H1 (cell line): ENCODE measurements at regions not wholly inside any gene's neighbourhood (a gene's known extent, or its start where the extent isn't known, plus 50 kb on each side); places are given as distances from the start of the nearest gene placed in this dataset.

Experiments used
- CTCF ChIA-PET: fragments of 300-600 bp; sonication (Branson Sonifier 250); formaldehyde crosslinking; loops from one replicate; lab custom pipeline; 2021; ENCODE audit not compliant: partially characterized antibody; lab: Charles Lee
- POLR2A ChIA-PET: fragments of 300-600 bp; sonication (Branson Sonifier 250); formaldehyde crosslinking; loops from one replicate; lab custom pipeline; 2021; ENCODE audit warnings: inconsistent platforms; ENCODE audit not compliant: partially characterized antibody; lab: Charles Lee
- DNase-seq, 2 experiments: peaks; one replicate each; pipeline versions ENCODE4 v3.0.0 to v3.0.0-alpha.2; 2010 to 2022; ENCODE audit warnings: low spot score in 2 of 2, low read depth in 1 of 2, mixed read lengths in 1 of 2
- FAIRE-seq: peaks from 2 replicates; lab custom pipeline; 2011; peaks lifted over from hg19 to GRCh38; lab: Jason Lieb, UNC
- H2AFZ ChIP-seq: 2 replicates; pipeline ENCODE4 v1.8.1; 2012; ENCODE audit warnings: low read length, inconsistent platforms
- H2AK5ac ChIP-seq: 2 replicates; pipeline ENCODE4 v1.6.1; 2013; ENCODE audit warnings: low read depth, low read length
- H2BK120ac ChIP-seq: replicated peaks from 2 replicates; pipeline ENCODE3; 2013; ENCODE audit warnings: low read depth, low read length, inconsistent platforms
- H2BK12ac ChIP-seq: 2 replicates; pipeline ENCODE4 v1.6.1; 2013; ENCODE audit warnings: low read depth, low read length
- H2BK15ac ChIP-seq: 2 replicates; pipeline ENCODE4 v1.6.1; 2013; ENCODE audit warnings: low read length
- H2BK20ac ChIP-seq: 2 replicates; pipeline ENCODE4 v1.6.1; 2013; ENCODE audit warnings: low read length
- H2BK5ac ChIP-seq: 2 replicates; pipeline ENCODE4 v1.6.1; 2013; ENCODE audit warnings: low read depth, low read length
- H3K14ac ChIP-seq: 2 replicates; pipeline ENCODE4 v1.6.1; 2013; ENCODE audit warnings: inconsistent platforms; ENCODE audit not compliant: insufficient read length
- H3K18ac ChIP-seq: 2 replicates; pipeline ENCODE4 v1.6.1; 2013; ENCODE audit warnings: low read length; ENCODE audit errors: extremely low read depth
- H3K23ac ChIP-seq: 2 replicates; pipeline ENCODE4 v1.6.1; 2013; ENCODE audit warnings: inconsistent platforms; ENCODE audit not compliant: insufficient read length
- H3K23me2 ChIP-seq: 2 replicates; pipeline ENCODE4 v1.6.1; 2013; ENCODE audit warnings: low read depth, low read length
- H3K27ac ChIP-seq: 2 replicates; pipeline ENCODE4 v1.6.1; 2011; ENCODE audit warnings: low read depth, low read length, inconsistent platforms
- H3K27me3 ChIP-seq, 4 experiments: replicated peaks in 1 of 4; 1 replicate in 1 of 4; 2 replicates in 3 of 4; pipeline versions ENCODE4 v1.6.1 to v1.8.1; 2011 to 2013; ENCODE audit warnings: low read length in 3 of 4, mild to moderate bottlenecking in 3 of 4, inconsistent platforms in 2 of 4, mixed read lengths in 2 of 4, moderate library complexity in 1 of 4; ENCODE audit not compliant: control insufficient read depth in 3 of 4, insufficient read depth in 3 of 4; ENCODE audit errors: extremely low read depth in 1 of 4
- H3K36me3 ChIP-seq, 4 experiments: 2 replicates each; pipeline versions ENCODE4 v1.6.1 to v1.8.1; 2011 to 2013; ENCODE audit warnings: mild to moderate bottlenecking in 4 of 4, low read length in 3 of 4, moderate library complexity in 2 of 4, control low read depth in 1 of 4, inconsistent platforms in 1 of 4; ENCODE audit not compliant: insufficient read depth in 4 of 4, control insufficient read depth in 2 of 4
- H3K4ac ChIP-seq: replicated peaks from 2 replicates; pipeline ENCODE3; 2013; ENCODE audit warnings: low read length, low read depth, mixed read lengths, inconsistent platforms; ENCODE audit not compliant: insufficient read length
- H3K4me1 ChIP-seq, 4 experiments: replicated peaks in 1 of 4; 1 replicate in 1 of 4; 2 replicates in 3 of 4; pipeline versions ENCODE4 v1.6.1 to v1.8.1; 2011 to 2013; ENCODE audit warnings: low read length in 3 of 4, inconsistent platforms in 2 of 4, mixed read lengths in 1 of 4; ENCODE audit not compliant: insufficient read depth in 4 of 4, control insufficient read depth in 3 of 4
- H3K4me2 ChIP-seq, 2 experiments: 2 replicates each; pipeline versions ENCODE4 v1.6.1 to v1.8.1; 2011 to 2013; ENCODE audit warnings: low read depth in 2 of 2, low read length in 2 of 2, control low read depth in 1 of 2, inconsistent platforms in 1 of 2, mild to moderate bottlenecking in 1 of 2; ENCODE audit not compliant: insufficient read depth in 1 of 2
- H3K4me3 ChIP-seq, 4 experiments: fragments of 200-600, 300-600 bp in 1 of 4; sonication (generic), shearing (Covaris generic), sonication (Bioruptor Twin) in 1 of 4; 2 replicates each; pipeline versions ENCODE4 v1.5.1 to v1.8.1; 2011 to 2016; ENCODE audit warnings: low read length in 4 of 4, low read depth in 3 of 4, control low read depth in 2 of 4, inconsistent platforms in 2 of 4, mild to moderate bottlenecking in 2 of 4, mixed read lengths in 1 of 4, moderate library complexity in 1 of 4; ENCODE audit not compliant: insufficient read depth in 2 of 4; ENCODE audit errors: extremely low read depth in 1 of 4
- H3K56ac ChIP-seq: replicated peaks from 2 replicates; pipeline ENCODE3; 2013; ENCODE audit warnings: low read depth, mild to moderate bottlenecking, mixed read lengths, low read length, inconsistent platforms; ENCODE audit not compliant: insufficient read length
- H3K79me1 ChIP-seq: 2 replicates; pipeline ENCODE4 v1.6.1; 2013; ENCODE audit warnings: low read depth, low read length, control low read depth
- H3K79me2 ChIP-seq, 2 experiments: 2 replicates each; pipeline versions ENCODE4 v1.6.1 to v1.8.1; 2012 to 2013; ENCODE audit warnings: low read length in 2 of 2, mild to moderate bottlenecking in 2 of 2, inconsistent platforms in 1 of 2; ENCODE audit not compliant: insufficient read depth in 2 of 2, control insufficient read depth in 1 of 2
- H3K9ac ChIP-seq, 4 experiments: replicated peaks in 1 of 4; 1 replicate in 1 of 4; 2 replicates in 3 of 4; pipeline versions ENCODE4 v1.6.1 to v1.8.1; 2011 to 2013; ENCODE audit warnings: low read depth in 3 of 4, low read length in 3 of 4, control low read depth in 2 of 4, mild to moderate bottlenecking in 2 of 4, moderate library complexity in 2 of 4, inconsistent platforms in 1 of 4; ENCODE audit errors: extremely low read depth in 1 of 4
- H3K9me3 ChIP-seq, 2 experiments: 2 replicates each; pipeline versions ENCODE4 v1.6.1 to v1.8.1; 2012 to 2013; ENCODE audit warnings: mild to moderate bottlenecking in 2 of 2, moderate library complexity in 2 of 2, control low read depth in 1 of 2, inconsistent platforms in 1 of 2, low read depth in 1 of 2, low read length in 1 of 2, mixed read lengths in 1 of 2; ENCODE audit not compliant: insufficient read depth in 2 of 2
- H4K20me1 ChIP-seq, 2 experiments: replicated peaks in 1 of 2; 2 replicates each; pipeline versions ENCODE3 to v1.8.1; 2011 to 2013; ENCODE audit warnings: inconsistent platforms in 2 of 2, low read length in 2 of 2, mild to moderate bottlenecking in 1 of 2; ENCODE audit not compliant: insufficient read depth in 2 of 2, control insufficient read depth in 1 of 2
- H4K5ac ChIP-seq: 2 replicates; pipeline ENCODE4 v1.6.1; 2013; ENCODE audit warnings: low read length, low read depth, mixed read lengths, inconsistent platforms; ENCODE audit not compliant: insufficient read length
- H4K8ac ChIP-seq: 2 replicates; pipeline ENCODE4 v1.8.0; 2013; ENCODE audit warnings: mild to moderate bottlenecking, moderate library complexity, low read length, inconsistent platforms; ENCODE audit not compliant: insufficient read depth; ENCODE audit errors: extremely low read depth
- H4K91ac ChIP-seq: replicated peaks from 2 replicates; pipeline ENCODE3; 2013; ENCODE audit warnings: low read length, mixed read lengths, inconsistent platforms; ENCODE audit not compliant: insufficient read length
- BCL11A ChIP-seq, 2 experiments: IDR thresholded peaks; one replicate each; pipeline ENCODE4 v1.6.1; 2011; ENCODE audit warnings: low read depth in 2 of 2, low read length in 2 of 2, mild to moderate bottlenecking in 2 of 2
- FOSL1 ChIP-seq: IDR thresholded peaks from 2 replicates; pipeline ENCODE4 v1.6.1; 2011; ENCODE audit warnings: mild to moderate bottlenecking, low read depth, low read length, moderate library complexity; ENCODE audit not compliant: insufficient read depth
- POLR2A ChIP-seq, 2 experiments: IDR thresholded peaks; 1 replicate in 1 of 2; 2 replicates in 1 of 2; pipeline ENCODE4 v1.6.1; 2011; ENCODE audit warnings: low read depth in 2 of 2, low read length in 2 of 2, mild to moderate bottlenecking in 2 of 2; ENCODE audit errors: control extremely low read depth in 1 of 2
- RBBP5 ChIP-seq: IDR thresholded peaks from 2 replicates; pipeline ENCODE4 v1.7.1; 2012; ENCODE audit warnings: low read depth, mild to moderate bottlenecking, inconsistent platforms, low read length, moderate library complexity, borderline replicate concordance
- RNF2 ChIP-seq: fragments of 200-900, 300-1000 bp; sonication (generic); IDR thresholded peaks from 2 replicates; pipeline ENCODE4 v1.7.1; 2016; ENCODE audit warnings: borderline replicate concordance, low read depth, mild to moderate bottlenecking, antibody characterized with exemption, low read length; ENCODE audit not compliant: poor library complexity, severe bottlenecking; ENCODE audit errors: missing control alignments
- SRF ChIP-seq: IDR thresholded peaks from 2 replicates; pipeline ENCODE4 v1.6.1; 2011; ENCODE audit warnings: mild to moderate bottlenecking, low read depth, low read length, moderate library complexity
- WGBS, 2 experiments: shearing (Covaris generic) in 1 of 2; methylation state at CpG; one replicate each; pipeline versions ENCODE4 v1.1.6 to v1.1.7; 2013 to 2015; ENCODE audit warnings: low lambda C conversion rate in 2 of 2, mixed read lengths in 2 of 2, inconsistent platforms in 1 of 2, low coverage in 1 of 2, missing lambda C conversion rate in 1 of 2; ENCODE audit not compliant: insufficient replicate concordance in 2 of 2, insufficient coverage in 1 of 2, insufficient read length in 1 of 2; ENCODE audit errors: extremely low coverage in 1 of 2, missing lambda C conversion rate in 1 of 2; 5-methylcytosine and 5-hydroxymethylcytosine counted together

DNA sequence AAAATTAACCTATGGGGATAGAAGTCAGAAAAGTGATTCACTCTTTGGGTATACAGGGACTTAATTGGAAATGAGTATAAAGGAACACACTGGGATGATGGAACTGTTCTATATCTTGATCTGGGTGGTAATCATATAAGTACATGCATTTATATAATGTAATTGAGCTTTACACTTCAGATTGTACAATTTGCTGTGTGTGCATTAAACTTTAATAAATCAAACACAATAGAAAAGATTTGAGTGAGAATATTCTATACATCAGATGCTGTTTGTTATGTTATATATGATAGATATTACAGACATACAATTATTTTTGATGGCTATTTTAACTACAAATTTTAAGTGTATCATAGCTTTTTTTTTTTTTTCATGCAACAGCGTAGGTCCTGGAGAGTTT is 860.2 kb upstream of the ARPP21 start:
- Histone ChIP-seq H3K36me3 (no peaks in the 10 kb centered on the region), H4K8ac (no peak overlapping the region), H3K27ac (no peak overlapping the region), H2AK5ac (no peak overlapping the region), H3K79me2 (no peaks in the 10 kb centered on the region), H4K91ac (no peak overlapping the region), H3K23me2 (no peaks in the 10 kb centered on the region), H2BK12ac (no peak overlapping the region), H3K18ac (no peak overlapping the region), H2BK5ac (no peak overlapping the region), H4K5ac (no peak overlapping the region), H2BK20ac (no peak overlapping the region), H3K4ac (no peak overlapping the region), H3K9me3 (no peaks in the 10 kb centered on the region), H3K23ac (no peak overlapping the region), H3K56ac (no peak overlapping the region), H3K4me3 (no peak overlapping the region), H2AFZ (no peak overlapping the region), H4K20me1 (no peaks in the 10 kb centered on the region), H3K27me3 (no peaks in the 10 kb centered on the region), H2BK15ac (no peak overlapping the region), H3K14ac (no peak overlapping the region), H2BK120ac (no peak overlapping the region), H3K4me2 (no peak overlapping the region), H3K79me1 (no peaks in the 10 kb centered on the region), H3K9ac (no peak overlapping the region), H3K4me1 (peaks cover 0 to 2% (median 0%) of the 10 kb centered on the region in 4 experiments; a peak in 1 of 7 replicates)
- WGBS, 2 experiments = 90% methylated on average over 1 of the region's 1 CpG; no CpG with 5 or more reads in 1 of the 2 experiments
- POLR2A ChIA-PET = no interaction called here
- CTCF ChIA-PET = interaction anchor here (0.6 to 0.7 kb wide), 2 partner anchors 43 to 1911 kb away, joined by 3 read pairs; no protein-coding TSS in a partner anchor
- no peak for FAIRE-seq
- DNase-seq = no peak
- TF ChIP-seq POLR2A (IDR thresholded peaks at IDR 0.05; ENCODE audit: control extremely low read depth in 1 of 2, low read depth in 2 of 2, low read length in 2 of 2) (no peak), RNF2 (no peak), FOSL1 (no peak), BCL11A (IDR thresholded peaks at IDR 0.05; ENCODE audit: low read depth in 2 of 2, low read length in 2 of 2) (no peak), SRF (no peak), RBBP5 (no peak)
